Activated T-helper 2 cell treated with anti-CD3 and anti-CD28 coated beads, Interferon-gamma antibody, Interleukin-2, Interleukin-4, amounts not matched to agents 10 μg/mL and 5 μg/mL and 100 μg/mL, durations not matched to agents 14 hours and 24 hours and 36 hours (primary cell): ENCODE measurements at regions not wholly inside any gene's neighbourhood (a gene's known extent, or its start where the extent isn't known, plus 50 kb on each side); places are given as distances from the start of the nearest gene placed in this dataset.

Source experiments
- DNase-seq: peaks from one replicate; pipeline ENCODE4 v3.0.0; 2021; ENCODE audit warnings: low spot score
- H3K27ac Mint-ChIP-seq: one replicate; pipeline ENCODE4 v1.8.0; 2021; ENCODE audit warnings: mixed read lengths
- H3K27me3 Mint-ChIP-seq: one replicate; pipeline ENCODE4 v1.8.0; 2021; ENCODE audit warnings: low read depth, mixed read lengths
- H3K36me3 Mint-ChIP-seq: one replicate; pipeline ENCODE4 v1.8.0; 2021; ENCODE audit warnings: low read depth, mixed read lengths
- H3K4me1 Mint-ChIP-seq: one replicate; pipeline ENCODE4 v1.8.0; 2021; ENCODE audit warnings: low read depth, mixed read lengths
- H3K4me3 Mint-ChIP-seq: one replicate; pipeline ENCODE4 v1.8.0; 2021; ENCODE audit warnings: low read depth, mild to moderate bottlenecking, moderate library complexity, mixed read lengths
- H3K9me3 Mint-ChIP-seq: one replicate; pipeline ENCODE4 v1.8.0; 2021; ENCODE audit warnings: mixed read lengths
- intact Hi-C: fragments of 100-400 bp; cut with micrococcal nuclease; formaldehyde crosslinking; loops from one replicate; pipeline ENCODE4 v1.15.1; 2023

DNA sequence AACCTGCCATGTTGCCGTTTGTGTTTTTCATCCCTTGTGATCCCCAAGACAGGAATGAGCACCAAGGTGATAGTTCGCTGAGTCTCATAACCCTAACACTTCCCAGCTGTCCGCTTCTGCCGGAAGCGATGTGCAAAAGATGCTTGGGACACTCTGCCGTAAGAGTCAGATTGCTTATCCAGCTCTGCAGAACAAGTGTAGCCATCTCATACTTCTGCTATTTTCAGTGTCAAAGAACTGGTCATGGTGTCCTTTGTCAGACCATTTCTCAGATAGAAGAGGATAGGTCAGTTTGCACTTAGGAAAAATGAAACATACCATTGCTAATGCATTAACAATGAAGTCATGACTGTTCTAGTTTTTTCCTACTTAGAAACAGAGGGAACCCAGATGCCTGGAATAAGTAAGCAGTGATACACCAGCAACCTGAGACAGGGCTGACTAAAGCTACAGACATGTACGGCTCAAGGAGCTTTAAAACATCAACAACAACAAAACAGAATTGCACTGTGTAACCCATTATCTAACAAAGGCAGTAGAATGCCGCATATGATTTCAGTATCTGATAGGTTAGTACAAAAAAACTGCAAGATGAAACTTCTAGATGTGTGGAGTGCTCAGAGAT is 134.0 kb upstream of the IL12A start:
- DNase-seq, result no peak
- Mint-ChIP-seq H3K4me3 (no peak overlapping the region), H3K27me3 (peaks cover 36% of the 10 kb centered on the region), H3K9me3 (no peaks in the 10 kb centered on the region), H3K4me1 (peaks cover 6% of the 10 kb centered on the region), H3K36me3 (no peaks in the 10 kb centered on the region), H3K27ac (no peak overlapping the region)
- intact Hi-C loops, result no loop called here

DNA sequence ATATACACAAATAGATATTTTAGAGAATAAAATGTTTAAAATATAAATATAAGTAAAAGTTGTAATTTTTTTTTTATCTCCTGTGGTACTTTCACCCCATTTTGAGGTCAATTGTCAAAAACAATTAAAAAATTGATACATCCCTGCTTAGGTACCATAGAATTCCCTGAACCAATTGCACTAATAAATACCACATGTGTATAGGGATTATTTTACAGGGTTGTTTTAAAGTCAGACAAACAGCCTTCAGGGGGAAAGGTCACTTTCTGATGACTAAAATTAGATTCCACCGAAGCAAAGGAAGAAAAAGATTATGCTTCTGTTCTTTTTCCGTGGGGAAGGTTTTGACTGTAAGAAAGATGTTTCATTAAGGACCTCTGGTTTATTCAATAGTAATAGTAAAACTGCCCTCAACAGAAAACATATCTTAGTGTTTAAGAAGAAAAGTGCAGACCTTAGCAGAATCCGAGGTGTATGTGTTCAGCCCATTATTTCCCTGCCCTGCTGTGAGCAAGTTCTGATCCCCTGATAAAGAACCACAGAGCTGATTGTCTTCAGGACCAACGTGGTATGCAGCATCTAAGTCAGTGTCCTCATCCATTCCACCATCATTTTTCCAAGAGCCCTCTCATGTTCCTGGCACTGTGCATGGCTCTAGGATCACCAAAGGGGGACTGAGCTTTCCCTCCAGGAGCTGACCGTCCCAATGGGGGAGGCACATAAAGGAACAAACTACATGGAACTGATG is 132.9 kb upstream of the IL12A start:
- no peaks in the 10 kb centered on the region for H3K9me3 Mint-ChIP-seq
- H3K27ac Mint-ChIP-seq, result no peak overlapping the region
- H3K4me3 Mint-ChIP-seq, result no peak overlapping the region
- intact Hi-C loops, result no loop called here
- no peak for DNase-seq
- no peaks in the 10 kb centered on the region for H3K36me3 Mint-ChIP-seq
- H3K27me3 Mint-ChIP-seq, result peaks cover 36% of the 10 kb centered on the region
- peaks cover 6% of the 10 kb centered on the region for H3K4me1 Mint-ChIP-seq

DNA sequence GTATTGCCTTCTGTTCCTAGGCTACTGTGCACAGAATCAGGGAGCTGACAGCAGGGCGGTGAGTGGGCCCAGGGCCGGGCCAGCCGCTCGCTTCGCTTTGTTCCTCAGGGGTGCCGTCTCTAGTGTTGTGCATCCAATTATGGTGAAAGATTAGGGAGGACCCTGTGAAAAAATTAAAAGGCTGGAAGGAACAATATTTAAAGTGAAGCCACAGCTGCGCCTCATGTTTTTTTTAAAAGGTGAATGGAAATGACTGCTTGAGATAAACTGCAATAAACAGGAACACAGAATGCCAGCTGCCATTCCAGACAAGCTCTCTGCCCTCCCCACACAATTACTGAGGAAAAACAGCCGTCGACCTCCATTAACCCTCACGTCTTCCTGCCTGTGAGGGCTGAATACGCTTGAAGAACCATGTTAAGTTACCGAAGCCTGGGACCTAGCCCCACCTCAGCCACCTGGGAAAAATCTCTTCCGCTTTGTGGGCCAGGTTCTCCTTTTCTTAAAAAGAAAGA is 132.0 kb upstream of the IL12A start:
- Mint-ChIP-seq H3K36me3 (no peaks in the 10 kb centered on the region), H3K27ac (no peak overlapping the region), H3K4me3 (no peak overlapping the region), H3K27me3 (peaks cover 34% of the 10 kb centered on the region), H3K9me3 (no peaks in the 10 kb centered on the region), H3K4me1 (peaks cover 8% of the 10 kb centered on the region)
- intact Hi-C loops, result no loop called here
- DNase-seq, result no peak

DNA sequence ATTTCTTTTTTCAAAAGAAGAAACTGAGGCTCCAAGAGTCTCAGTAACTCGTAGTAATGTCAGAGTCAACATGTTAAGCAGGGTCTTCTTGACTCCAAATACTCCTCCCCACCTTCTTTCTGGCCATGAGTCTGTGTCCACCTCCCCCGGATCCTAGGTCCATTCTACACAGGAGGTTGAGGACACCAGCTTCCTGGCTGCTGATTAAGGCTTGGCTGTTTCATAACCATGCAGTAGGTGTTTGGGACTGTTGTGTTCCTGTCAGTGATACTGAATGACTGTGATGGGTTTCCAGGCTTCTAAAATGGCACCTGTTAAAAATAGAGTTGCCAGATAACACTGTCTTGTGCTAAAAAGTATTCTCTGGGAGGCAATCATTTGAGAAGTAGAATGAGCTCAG is 130.8 kb upstream of the IL12A start:
- H3K27ac Mint-ChIP-seq, result no peak overlapping the region
- no peak overlapping the region for H3K4me3 Mint-ChIP-seq
- no peaks in the 10 kb centered on the region for H3K36me3 Mint-ChIP-seq
- no peaks in the 10 kb centered on the region for H3K9me3 Mint-ChIP-seq
- peaks cover 30% of the 10 kb centered on the region for H3K27me3 Mint-ChIP-seq
- intact Hi-C loops, result no loop called here
- peaks cover 9% of the 10 kb centered on the region for H3K4me1 Mint-ChIP-seq
- DNase-seq, result no peak

DNA sequence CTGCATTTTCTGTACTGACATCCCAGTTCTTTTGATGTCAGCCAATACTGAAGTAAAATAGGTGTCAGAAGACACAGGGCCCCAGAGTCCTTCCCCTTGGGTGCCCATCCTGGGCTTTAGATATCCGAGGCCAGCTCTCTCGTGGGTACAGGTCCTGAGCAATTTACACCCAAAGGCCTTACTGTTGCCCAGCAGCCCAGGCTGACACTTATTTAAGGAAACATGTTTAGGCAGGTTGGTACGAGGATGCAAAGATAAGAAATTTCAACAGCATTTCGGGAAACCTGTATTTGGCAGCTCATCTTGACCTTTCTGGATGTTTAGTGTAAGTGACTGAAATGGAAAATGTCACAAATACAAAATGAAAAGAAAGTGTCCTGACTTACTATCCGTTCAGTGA is 130.0 kb upstream of the IL12A start:
- H3K4me1 Mint-ChIP-seq, result peaks cover 9% of the 10 kb centered on the region

DNA sequence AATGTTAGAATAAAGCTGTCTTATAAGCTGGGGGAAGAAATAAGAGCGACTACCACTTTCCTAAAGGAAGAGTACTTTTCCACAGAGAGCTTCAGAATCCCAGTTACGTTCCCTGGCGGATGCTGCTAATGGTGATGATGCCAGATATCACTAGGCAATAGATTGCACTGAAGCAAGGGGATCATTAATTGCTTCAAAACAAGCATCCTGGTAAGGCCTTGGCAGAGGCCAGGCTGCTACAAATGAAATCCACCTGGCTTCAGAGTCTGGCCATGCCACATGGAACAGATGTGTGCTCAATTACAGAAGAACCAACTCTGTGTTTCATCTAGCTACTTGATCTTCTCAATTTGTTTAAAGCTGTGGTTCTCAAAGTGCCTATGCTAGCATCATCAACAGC is 129.2 kb upstream of the IL12A start:
- Mint-ChIP-seq H3K27me3 (peaks cover 22% of the 10 kb centered on the region), H3K36me3 (no peaks in the 10 kb centered on the region), H3K4me1 (peaks cover 9% of the 10 kb centered on the region), H3K9me3 (no peaks in the 10 kb centered on the region), H3K27ac (no peak overlapping the region), H3K4me3 (no peak overlapping the region)
- intact Hi-C loops, result no loop called here
- DNase-seq, result no peak

More for the DNA sequence above, 130.0 kb upstream of the IL12A start:
- Mint-ChIP-seq H3K27me3 (peaks cover 27% of the 10 kb centered on the region), H3K36me3 (no peaks in the 10 kb centered on the region), H3K9me3 (no peaks in the 10 kb centered on the region), H3K27ac (no peak overlapping the region), H3K4me3 (no peak overlapping the region)
- no peak for DNase-seq
- intact Hi-C loops, result no loop called here

DNA sequence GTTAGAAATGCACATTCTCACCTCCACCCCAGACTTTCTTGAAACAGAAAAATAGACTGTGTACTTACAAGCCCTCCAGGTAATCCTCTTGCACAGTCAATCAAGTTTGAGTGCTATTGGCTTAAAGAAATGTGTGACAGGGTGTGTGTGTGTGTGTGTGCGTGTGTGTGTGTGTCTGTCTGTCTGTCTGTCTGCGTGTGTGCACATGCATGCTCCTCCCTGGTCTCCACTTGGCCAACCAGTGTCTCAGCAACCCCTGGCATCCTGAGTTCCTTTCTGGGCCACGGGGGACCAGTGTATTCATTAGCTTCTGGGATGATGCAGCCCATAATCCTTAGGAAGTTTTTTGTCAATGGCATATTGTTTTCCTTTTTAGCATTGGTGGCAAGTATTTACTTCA is 128.8 kb upstream of the IL12A start:
- Mint-ChIP-seq H3K27me3 (peaks cover 22% of the 10 kb centered on the region), H3K27ac (no peak overlapping the region), H3K4me3 (no peak overlapping the region), H3K36me3 (no peaks in the 10 kb centered on the region), H3K9me3 (no peaks in the 10 kb centered on the region), H3K4me1 (peaks cover 9% of the 10 kb centered on the region)
- intact Hi-C loops, result no loop called here
- DNase-seq, result no peak

DNA sequence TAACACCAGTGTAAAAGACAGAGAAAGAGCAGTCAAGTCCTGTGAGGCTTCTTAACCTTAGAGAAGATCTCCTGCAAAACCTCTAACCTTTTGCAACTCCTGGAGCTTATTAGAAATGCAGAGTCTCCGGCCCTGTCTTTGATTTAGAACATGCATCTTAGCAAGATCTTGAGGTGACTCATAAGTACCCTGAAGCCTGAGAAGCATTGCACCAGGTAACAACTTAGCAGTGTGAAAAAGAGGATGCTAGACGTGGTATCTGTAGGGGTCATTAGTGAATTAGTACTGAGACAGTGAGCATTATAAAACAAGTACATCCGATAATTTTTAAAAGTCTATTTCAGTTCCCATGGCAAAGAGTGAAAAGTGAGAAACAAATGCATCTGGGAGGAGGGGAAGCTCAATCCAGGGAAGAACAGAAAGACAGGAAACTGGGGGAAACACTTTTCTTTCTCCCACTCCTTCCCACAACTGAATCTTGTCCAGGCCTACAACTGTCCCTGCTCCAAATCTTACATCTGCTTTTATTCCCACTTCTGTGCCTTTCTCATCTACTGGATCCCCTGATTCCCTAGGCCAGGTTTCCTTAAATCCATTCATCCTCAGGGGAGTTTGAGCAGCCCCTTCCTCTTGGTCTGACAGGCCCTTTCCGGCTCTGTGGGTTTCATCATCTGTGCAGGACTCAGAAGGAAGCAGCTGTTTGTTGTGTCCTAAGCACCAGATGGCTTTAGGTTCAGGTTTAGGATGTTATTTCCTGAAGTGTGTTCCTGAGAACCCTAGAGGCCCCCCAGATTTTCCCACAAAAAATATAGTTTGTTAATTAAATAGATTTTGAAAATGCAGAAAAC is 128.1 kb upstream of the IL12A start:
- DNase-seq, result no peak
- H3K27ac Mint-ChIP-seq, result no peak overlapping the region
- no peaks in the 10 kb centered on the region for H3K9me3 Mint-ChIP-seq
- H3K36me3 Mint-ChIP-seq, result no peaks in the 10 kb centered on the region
- H3K4me1 Mint-ChIP-seq, result peaks cover 9% of the 10 kb centered on the region
- intact Hi-C loops, result no loop called here
- peaks cover 27% of the 10 kb centered on the region for H3K27me3 Mint-ChIP-seq
- H3K4me3 Mint-ChIP-seq, result no peak overlapping the region

DNA sequence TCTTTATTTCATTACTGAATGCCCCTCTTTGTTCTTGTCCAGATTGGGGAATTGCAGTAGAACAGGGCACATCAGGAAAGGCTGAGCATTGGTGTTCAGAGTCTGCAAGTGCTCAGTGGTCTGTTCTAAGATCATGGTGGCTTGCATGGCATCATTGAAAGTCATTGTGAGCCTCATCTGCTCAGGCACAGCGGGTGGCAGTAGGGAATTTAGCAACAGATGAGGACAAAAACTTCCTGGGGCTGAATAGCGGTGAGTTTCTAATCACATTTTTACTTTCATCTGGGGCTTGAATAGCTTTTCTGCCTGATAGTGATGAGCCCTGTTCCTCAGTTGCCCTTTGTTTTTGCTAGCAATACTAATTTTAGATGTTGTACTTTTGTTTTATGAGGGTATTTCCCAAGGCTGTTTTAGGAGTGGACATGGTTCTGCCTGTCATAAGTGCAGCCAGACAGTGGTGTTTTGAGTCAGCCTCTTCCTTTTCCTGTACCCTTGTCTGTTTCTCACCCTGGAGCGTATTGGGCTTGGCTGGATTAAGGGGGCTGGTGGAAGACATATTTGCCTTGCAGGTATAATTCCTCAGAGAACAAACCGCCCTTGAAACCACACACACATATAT is 127.2 kb upstream of the IL12A start:
- Mint-ChIP-seq H3K27me3 (peaks cover 25% of the 10 kb centered on the region), H3K36me3 (no peaks in the 10 kb centered on the region), H3K4me1 (peaks cover 9% of the 10 kb centered on the region), H3K27ac (no peak overlapping the region), H3K9me3 (no peaks in the 10 kb centered on the region), H3K4me3 (no peak overlapping the region)
- no peak for DNase-seq
- intact Hi-C loops, result no loop called here

DNA sequence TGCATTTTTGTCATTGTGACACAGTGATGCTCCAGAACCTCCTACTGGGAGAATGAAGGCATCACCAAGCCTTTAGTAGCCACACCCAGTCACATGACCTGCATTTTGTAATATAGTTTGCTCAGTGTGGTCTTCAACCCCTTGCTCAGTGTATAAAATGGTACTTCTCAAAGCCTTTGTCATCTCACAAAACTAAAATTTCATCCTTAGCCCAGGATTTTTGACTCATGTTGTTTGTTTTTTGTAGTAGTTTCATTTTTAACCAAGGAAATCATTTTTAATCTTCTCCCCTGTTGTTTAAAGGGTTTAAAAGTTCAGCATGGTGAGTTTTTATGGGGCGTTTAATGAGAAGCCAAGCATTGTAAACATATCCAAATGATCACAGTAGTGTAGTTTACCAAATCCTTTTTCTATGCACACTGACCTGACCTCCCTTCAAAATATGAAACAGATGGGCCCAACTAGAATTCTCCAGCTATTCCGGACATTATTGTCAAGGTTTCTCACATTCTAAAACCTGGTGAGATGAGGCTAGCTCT is 123.5 kb upstream of the IL12A start:
- no peaks in the 10 kb centered on the region for H3K36me3 Mint-ChIP-seq
- H3K9me3 Mint-ChIP-seq, result no peaks in the 10 kb centered on the region
- H3K4me3 Mint-ChIP-seq, result no peak overlapping the region
- intact Hi-C loops, result no loop called here
- H3K27me3 Mint-ChIP-seq, result peaks cover 28% of the 10 kb centered on the region
- DNase-seq, result no peak
- H3K27ac Mint-ChIP-seq, result no peak overlapping the region
- peaks cover 3% of the 10 kb centered on the region for H3K4me1 Mint-ChIP-seq

DNA sequence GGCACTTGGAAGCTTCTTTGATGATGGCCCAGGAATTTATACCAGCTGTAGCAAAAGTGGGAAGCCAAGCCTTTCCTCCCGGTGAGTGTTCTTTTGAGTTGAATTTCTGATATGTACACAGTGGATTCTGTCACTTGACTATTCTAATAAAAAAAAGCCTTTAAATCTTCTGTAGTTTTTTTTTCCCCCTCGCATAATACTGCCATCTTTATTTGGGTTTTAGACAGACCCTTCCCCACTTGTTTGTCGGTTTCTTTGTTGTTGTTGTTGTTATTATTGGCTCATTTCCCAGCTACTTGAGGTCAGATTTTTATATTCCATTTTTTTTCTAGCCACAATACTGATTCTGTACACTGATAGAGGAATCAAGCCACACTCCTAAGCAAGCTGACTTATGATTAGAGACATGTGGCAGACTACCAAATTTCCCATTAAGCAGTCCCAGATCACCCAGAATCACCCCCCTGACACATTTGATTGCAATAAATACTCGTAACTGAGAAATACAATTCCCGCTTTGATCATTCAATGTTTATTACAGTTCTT is 122.4 kb upstream of the IL12A start:
- Mint-ChIP-seq H3K4me1 (peaks cover 3% of the 10 kb centered on the region), H3K36me3 (no peaks in the 10 kb centered on the region), H3K27me3 (peaks cover 28% of the 10 kb centered on the region), H3K9me3 (no peaks in the 10 kb centered on the region), H3K27ac (no peak overlapping the region), H3K4me3 (no peak overlapping the region)
- DNase-seq, result no peak
- intact Hi-C loops, result no loop called here

DNA sequence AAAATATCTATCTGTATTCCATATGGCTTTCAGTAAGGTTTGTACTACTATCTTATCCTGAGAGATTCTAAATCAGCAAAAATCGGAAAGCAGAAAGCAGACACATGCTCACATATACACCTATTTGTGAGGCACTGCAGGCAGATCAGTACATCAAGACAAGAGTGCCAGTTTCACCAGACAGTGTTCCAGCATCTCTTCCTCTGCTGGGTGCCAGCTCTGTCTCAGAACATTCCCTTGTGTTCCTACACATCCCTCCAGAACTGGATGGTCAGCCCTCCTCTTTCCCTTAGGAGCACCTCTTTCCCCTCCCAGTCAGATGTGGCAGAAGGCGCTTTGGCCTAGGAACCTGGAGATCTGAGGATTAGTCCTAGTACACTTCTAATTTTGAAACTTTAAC is 121.3 kb upstream of the IL12A start:
- Mint-ChIP-seq H3K4me3 (no peak overlapping the region), H3K27me3 (peaks cover 27% of the 10 kb centered on the region), H3K4me1 (peaks cover 2% of the 10 kb centered on the region), H3K27ac (no peak overlapping the region), H3K36me3 (no peaks in the 10 kb centered on the region), H3K9me3 (no peaks in the 10 kb centered on the region)
- intact Hi-C loops, result no loop called here
- DNase-seq, result no peak
